ENCODE measurements at regions not wholly inside any gene's neighbourhood (a gene's known extent, or its start where the extent isn't known, plus 50 kb on each side); places are given as distances from the start of the nearest gene placed in this dataset.
"Not testable (repeated sequence)": the region's sequence is repeated elsewhere in the genome, so short reads cannot be mapped to it uniquely, and the experiment has no call there.

DNA sequence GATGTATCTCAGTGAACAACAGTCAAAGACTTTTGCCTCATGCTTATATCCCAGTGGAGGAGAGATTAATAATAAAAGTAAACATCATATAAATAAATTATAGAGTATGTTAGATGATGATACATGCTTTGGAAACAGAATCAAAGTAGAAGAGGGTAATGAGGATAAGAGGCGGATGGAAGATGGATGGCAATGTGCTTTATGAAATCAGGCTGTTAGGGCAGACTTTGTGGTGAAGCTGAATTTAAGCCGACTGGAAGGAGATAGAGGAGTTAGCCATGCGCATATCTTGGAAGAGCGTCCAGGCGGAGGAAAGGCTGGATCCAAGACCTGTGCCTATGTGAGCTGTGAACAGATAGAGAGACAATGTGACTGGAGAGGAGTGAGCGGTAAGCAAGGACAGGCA is 74.9 kb upstream of the GUCY1A1 start:
- DNase-seq, result no peak

DNA sequence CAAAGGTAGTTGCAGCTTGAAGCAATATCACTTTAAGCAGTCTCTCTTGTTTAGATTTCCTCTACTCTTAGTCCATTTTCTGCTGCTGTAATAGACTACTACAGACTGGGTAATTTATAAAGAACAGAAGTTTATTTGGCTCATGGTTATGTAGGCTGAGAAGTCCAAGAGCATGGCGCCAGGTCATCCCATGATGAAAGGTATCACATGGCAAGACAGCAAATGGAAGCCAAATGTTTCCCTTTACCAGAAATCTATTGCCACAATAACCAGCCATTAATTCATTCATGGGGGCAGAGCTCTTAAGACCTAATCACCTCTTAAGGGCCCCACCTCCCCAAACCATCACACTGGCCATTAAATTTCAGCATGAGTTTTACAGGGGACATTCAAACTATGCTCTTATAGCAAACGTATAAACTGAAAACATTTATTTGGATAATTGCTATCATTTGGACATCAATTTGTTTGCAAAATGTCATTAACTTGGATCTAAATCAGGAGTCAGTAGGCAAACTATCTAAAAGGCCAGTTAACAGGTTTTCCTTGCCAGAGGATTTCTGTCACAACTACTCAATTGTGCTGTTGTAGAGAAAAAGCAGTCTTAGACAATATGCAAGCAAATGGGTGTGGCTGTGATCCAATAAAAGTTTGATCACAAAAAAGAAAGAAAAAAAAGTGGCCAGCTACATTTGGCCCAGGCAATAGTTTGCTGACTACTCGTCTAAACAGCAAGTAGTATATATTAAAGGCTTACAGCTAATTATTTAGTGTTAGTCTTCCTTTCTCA is 75.7 kb upstream of the GUCY1A1 start:
- DNase-seq, result no peak

DNA sequence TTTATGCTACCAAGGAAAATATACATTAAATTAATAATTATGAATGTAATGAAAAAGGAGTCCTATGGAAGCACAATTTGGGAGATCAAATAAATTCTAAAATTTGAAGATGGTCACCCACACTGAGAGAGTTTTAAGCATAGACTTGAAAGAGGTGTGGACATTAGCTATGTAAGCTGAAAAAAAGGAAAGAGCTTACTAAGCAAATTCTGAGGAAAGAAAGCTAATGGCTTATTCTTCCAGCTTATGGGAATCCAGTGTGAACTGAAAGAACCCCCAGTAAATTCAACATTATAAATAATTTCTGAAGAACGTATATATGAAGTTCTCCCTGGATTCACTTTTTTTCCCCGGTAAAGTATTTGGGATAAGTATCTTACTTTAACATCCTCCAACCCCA is 78.2 kb upstream of the GUCY1A1 start:
- no peak for DNase-seq

DNA sequence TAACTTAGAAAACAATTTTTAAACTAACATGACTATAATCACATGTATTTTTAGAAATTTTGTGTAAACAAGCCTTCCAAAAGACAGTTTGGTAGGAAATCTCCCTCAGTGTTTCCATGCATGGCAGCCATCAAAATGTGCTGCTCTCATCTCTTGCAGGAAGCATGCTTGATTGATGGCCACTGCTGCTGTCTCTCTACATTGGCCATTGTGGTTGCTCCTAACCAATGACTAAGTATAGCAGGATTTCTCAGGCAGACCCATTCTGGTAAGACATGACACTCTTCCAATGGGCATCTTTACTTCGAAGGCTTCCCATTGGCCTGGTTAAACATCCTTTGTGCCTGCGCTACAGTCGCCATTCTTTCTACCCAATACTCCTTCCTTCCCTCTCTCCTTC is 78.9 kb upstream of the GUCY1A1 start:
- no peak for DNase-seq

DNA sequence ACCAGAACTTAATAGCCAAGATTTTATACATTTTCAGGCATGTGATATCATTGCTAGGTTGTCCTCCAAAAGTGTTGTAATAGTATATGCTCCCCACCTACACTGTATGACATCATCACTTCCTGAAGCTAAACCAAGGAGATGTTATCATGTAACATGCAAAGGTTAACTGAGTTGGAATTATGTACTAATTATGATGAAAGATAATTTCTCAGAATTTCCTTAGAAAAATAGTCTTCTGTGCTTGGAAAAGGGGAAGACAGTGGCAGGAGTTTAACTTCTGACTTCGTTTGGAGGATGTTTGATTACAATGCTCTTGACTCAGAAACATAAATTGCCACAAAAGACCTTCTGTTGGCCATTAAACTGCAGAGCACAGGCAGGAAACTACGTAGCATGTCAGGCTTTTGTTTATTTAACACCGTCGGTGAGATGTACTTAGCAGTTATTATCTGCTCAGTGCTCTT is 83.6 kb upstream of the GUCY1A1 start:
- DNase-seq, result peak; percentile 36

DNA sequence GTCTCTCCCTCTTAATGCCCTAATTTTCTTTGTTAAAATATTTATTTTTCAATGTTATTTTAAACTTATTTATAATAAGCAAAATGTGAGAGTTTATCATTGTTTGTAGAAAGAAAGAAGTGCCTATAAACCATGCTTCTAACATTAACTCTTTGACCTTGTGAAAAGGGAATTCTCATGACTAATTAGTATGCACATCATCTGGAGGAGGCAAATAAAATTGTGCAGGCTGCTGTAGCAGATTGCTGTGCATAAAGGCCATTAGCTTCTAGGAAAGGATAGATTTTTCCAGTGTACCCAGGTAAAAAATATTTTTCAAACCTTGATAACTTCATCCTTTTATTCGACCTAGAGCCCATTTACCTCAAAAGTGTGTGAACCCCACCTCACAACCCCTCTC is 84.6 kb upstream of the GUCY1A1 start:
- DNase-seq, result no peak

DNA sequence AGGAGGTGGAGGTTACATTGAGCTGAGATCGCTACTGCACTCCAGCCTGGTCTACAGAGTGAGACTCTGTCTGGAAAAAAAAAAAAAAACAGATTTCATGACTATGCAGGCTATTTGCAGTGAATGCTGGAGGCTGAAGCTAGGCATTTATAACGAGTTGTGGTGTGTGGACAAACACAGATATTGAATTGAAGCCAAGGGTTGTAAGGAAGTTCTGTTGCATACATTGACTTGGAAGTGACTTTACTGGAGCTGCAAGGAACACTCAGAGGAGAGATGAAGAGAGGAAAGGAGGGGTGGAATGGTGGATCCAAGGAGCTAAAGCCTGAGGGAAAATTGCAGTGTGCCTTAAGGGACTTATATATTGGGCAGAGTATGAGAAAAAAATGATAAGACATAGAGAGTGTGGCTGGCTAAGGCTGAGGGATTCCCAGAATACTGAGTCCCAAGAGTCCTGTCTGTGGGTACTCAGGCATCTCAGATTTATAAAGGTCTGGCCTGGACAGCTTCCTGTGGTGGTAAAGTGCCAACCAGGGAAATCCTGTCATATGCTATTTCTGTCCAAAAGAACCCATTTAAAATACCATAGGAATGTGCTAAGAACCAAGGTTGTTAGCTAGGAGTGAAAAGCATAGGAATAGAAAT is 87.8 kb upstream of the GUCY1A1 start:
- no peak for DNase-seq

DNA sequence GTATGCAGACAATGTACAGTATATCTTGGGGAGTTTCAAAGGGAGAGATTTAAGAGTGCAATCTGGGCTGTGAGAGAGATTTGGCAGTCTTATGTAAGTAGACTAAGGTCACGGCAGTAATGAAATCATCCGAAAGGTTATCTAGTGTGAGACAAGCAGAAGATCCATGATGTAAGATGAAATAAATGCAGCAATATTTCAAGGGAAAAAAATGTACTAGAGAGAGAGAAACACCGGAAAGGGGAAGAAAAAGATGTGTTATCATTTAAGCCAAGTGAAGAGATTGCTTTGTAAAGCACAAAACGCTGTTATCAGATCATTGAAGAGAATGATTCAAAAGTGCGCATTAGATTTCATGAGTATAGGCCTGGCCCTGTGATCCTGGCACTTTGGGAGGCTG is 88.4 kb upstream of the GUCY1A1 start:
- DNase-seq, result no peak

DNA sequence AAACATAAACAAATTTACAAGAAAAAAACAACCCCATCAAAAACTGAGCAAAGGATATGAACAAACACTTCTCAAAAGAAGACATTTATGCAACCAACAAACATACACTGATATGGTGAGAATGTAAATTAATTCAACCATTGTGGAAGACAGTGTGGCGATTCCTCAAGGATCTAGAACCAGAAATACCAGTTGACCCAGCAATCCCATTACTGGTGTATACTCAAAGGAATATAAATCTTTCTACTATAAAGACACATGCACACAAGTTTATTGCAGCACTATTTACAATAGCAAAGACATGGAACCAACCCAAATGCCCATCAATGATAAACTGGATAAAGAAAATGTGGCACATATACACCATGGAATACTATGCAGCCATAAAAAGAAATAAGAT is 92.3 kb upstream of the GUCY1A1 start:
- not testable (repeated sequence) for DNase-seq

DNA sequence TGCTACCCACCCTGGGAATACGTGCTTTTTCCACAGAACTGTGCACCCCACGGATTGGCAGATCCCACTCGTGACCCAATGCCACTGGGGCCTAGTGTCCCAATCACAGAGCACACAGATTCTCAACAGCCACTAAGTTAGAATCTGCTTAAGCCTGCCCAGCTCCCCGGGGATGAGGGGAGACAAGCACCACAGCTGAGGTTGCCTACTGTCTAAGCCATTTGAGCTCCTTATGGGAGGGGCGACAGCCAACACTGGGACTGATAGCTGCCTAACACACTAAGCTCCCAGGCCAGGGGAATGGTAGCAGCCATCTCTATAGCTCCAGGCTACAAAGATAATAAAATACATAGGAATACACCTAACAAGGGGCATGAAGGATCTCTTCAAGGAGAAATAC is 93.5 kb upstream of the GUCY1A1 start:
- no peak for DNase-seq

DNA sequence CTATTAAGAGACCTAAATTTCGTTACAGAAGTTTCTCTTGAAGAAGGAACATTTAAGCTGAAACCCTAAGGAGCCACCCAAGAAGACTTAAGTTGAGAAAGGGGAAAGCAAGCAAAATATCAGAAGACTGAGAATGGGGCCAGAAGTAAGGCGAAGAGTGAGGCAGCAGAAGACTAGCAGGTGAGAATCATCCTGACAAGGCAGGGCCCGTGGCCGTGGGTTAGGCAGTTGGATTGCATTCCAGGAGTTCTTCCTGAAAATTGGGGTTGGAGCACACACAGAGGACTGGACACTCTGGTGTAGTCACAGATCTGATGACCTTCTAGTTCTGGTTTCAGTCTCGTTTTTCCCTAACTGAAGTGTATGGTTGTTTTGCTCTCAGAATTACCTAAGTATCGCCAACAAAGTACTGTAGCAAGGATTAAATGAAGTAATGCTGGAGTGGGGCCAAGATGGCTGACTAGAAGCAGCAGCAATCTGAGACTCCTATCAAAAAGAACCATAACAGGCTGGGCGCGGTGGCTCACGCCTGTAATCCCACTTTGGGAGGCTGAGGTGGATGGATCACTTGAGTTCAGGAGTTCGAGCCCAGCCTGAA is 94.4 kb upstream of the GUCY1A1 start:
- no peak for DNase-seq

DNA sequence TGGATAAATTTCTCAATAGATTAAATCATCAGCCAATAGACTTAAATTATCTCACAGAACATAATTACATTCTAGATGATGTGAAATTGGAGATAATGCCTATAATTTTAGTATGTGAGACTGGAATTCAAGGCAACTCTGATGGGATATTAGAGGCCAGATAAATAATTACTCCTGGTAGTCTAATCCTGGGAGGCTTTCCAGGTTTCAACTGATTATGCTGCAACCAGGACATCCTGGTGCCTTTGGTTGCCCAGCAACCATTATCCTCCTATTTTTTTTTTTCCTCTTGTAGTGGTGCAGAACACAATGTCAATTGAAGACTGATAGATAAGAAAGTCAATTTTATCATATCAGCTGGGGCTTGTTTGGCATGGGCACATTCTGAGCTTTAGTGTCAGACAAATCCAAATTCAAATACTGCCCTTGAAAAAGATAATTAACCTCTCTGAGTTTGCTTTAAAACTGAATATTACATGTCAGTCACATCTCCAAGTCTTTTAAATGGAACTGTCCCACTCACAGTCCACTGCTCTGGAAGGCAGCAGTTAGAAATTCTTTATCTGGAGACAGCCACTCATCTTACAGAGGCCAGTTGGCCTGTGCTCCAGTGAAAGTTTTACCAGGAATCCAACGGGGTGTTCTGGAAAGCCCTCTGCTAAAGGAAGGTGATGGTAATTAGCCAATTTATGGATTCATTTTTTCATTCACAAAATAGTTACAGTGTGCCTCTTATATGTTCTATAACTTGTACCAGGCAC is 95.3 kb upstream of the GUCY1A1 start:
- DNase-seq, result peak; percentile 6

DNA sequence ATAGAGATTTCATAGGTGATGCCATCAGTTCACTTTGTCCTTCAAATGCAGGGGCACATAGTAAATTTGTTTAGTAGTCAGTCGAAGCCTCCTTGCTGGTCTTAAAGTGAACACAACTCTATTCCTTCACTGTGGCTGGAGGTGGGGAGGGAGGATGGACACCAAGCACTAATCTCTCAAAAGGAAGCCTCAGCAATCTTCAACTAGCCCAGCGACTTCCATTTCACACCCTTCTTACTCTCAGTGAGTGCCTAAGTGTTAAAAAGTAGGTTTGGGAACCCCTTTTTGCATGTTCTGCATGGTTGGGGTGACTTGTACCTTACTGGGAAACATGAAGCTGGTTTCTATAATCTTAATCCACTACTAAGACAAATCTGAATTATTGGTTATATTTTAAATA is 96.0 kb upstream of the GUCY1A1 start:
- DNase-seq, result no peak

DNA sequence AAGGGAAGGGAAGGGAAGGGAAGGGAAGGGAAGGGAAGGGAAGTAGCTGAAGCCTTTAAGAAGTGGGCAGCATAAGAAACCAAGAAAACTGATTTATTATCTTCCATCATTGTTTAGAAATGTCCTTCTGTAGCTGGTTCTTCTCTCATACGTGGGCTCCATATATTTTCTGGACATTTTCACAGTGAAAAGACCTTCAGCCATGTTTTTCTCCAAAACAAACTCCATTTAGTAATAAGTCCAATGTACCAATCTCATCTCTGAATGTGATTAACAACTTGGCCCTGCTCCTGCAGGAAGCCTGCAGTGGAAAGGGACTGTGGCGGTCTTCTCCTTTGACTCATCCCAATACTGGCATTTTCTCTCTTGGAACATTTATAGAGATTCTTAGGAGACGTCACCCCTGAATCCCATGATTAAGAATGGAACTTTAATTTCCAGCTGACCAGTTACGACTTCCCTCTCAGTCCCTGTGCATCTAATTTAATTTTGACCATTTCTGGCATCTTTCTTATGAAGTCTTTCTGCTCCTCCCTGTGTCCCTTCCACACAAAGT is 96.6 kb upstream of the GUCY1A1 start:
- no peak for DNase-seq

DNA sequence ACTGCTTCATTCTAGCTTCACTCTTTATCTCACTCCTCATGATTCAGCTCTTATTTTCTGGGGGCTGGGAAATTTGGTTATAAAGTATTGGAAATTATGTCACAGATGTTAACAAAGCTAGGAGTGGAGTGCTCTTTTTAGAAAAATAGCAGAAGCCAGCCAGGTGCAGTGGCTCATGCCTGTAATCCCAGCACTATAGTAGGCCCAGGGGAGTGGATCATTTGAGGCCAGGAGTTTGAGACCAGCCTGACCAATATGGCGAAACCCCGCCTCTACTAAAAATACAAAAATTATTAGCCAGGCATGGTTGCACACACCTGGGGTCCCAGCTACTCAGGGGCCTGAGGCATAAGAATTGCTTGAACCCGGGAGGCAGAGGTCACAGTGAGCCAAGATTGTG is 97.2 kb upstream of the GUCY1A1 start:
- no peak for DNase-seq

DNA sequence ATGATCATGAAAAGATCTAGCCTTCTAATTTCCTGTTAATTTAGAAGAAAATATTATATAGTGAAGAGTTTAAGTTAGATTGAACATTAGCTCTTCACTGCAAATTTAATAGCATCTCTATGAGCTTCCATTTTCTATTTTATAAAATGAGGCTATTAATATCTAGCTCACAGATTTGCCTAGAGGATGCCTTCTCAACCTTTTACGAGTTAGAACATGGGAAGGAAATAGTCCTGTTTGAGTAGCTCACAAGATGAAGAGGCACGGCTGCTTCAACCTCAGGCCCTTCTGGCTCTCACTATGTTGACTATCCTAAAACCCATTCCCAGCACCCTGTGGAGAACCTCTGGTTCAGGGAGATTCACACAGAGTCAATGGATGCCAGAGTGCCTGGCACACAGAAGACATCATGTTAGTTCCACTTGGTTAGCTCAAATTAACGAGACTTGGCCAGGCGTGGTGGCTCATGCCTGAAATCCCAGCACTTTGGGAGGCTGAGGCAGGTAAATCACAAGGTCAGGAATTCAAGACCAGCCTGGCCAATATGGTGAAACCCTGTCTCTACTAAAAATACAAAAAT is 97.9 kb upstream of the GUCY1A1 start:
- no peak for DNase-seq

DNA sequence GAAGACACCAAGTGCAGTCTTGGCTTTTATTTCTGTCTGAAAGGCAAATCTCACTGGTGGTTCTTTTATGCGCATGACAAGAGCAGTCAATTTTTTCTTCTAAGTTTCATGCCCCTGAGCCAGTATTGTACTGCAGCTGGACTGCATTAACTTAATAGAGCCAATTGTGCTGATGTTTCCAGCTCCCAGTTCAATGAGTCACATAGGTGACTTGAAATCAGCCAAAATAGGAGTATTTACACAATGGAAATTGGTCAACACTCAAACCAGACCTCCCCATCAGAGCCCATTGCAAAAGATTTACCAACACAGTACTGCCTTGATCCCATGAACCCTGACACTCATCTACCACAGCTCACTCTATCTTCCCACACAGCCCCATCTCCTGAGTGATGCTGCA is 100.3 kb upstream of the GUCY1A1 start:
- no peak for DNase-seq

DNA sequence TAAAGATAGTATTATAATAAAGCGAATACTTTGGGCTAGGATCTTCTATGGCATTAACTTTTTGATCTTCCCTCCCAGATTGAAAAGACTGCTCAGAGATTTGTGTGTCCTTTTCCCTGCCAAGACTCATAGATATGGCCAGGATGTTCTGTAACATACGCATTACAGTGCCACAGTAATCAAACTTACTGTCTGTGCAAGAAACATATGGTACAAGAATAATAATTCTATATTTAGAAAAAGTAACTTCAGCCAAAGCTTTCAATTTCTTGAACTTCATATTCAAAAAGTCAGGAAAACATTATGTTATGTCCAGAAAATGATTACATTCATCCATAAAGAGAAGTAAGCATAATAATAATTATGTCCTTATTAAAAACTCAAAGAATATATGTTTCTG is 100.9 kb upstream of the GUCY1A1 start:
- DNase-seq, result no peak

DNA sequence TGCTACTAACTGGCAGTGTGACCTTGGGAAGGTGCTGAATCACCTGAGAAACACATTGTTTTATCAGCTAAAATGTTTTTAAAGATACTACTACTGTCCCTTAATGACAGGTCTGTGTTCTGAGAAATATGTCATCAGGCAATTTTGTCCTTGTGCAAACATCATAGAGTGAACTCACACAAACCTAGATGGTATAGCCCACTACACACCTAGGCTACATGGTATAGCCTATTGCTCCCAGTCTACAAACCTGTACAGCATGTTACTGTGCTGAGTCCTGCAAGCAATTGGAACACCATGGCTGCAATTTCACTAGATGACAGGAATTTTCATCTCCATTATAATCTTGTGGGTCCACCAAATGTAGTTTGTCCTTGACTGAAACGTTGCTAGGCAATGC is 101.3 kb upstream of the GUCY1A1 start:
- no peak for DNase-seq

DNA sequence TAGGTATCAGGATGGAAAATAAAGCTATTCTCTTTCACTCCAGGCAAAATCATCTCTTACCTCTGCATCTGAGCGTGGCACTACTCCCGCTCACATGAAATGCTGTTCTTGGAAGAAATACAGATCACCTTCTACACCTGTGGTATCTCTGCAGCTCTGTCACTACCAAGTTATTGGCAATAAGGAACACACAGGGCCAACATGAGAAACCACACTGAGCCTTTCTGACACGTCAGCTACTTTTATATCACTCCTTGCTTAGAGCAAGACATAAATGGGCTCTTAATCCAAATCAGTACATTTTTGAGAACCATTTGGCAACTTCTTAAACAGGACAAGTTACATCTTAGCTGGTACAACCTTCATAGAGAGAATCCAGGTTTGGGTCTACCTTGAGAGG is 101.8 kb upstream of the GUCY1A1 start:
- no peak for DNase-seq

DNA sequence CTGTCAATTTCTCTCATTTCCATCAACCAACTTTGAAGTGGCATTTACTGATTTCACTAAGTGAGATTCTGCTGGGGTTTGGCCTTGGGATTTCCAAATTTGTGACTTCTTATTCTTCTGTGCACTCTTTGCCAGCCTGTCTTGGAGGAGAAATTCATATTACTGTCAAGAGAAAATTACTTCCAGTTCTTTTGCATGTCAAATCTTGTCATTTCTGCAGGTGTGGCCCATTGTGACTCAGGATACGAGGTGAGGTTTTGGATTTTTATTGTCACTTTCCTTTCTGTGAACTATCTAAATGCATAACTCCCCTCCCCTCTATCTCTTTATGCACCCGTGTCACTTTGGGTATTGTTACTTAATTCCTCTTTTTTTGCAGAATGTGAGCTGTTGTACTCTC is 102.6 kb upstream of the GUCY1A1 start:
- DNase-seq, result no peak

DNA sequence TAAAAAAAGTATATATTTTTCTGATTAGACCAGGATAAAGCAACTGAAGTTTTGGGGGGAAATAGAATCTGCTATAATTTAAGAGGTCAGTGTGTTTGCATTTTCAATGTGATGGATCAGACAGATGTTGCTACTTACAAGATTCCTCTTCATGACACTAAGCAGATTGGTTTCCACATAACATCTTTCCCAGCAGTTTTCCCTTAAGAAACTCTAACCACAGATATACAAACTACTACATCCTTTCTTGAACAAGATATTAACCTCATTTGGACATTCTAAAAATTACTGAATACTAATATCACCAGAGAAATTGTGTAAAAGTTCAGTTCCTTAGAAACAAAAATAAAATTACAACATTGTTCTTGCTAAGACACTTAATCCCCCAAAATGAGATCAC is 106.7 kb upstream of the GUCY1A1 start:
- DNase-seq, result no peak

DNA sequence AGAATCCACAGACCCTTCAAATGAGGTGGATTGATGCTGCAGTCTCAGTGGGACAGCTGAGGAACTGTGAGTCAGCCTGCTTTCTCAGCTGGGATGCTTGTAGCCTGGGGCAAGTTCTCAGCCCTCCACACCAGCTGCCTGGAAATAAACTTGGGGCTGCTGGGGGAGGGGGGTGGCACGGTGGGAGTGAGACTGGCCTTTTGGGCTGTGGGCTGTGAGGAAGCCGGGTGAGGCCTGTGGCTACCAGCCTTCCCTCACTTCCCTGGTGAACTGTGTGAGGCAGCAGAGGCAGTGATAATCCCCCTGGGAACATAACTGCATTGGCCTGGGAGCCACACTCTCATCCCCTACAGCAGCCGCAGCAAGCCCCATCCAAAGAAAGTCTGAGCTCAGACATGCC is 114.5 kb upstream of the GUCY1A1 start:
- DNase-seq, result no peak

Measured in COR-L47 (cell line).